ENCODE measurements at regions not wholly inside any gene's neighbourhood (a gene's known extent, or its start where the extent isn't known, plus 50 kb on each side); places are given as distances from the start of the nearest gene placed in this dataset.

GRCh38 chr4:14700544-14700943 is 301.7 kb upstream of the CPEB2 start:
- no peaks in the 10 kb centered on the region for H3K27me3 ChIP-seq (ENCODE audit: insufficient read depth)
- POLR2A ChIA-PET = no interaction called here
- H3K9me3 ChIP-seq = no peaks in the 10 kb centered on the region
- 20% methylated on average over 3 of the region's 3 CpGs for WGBS (ENCODE audit: low lambda C conversion rate)
- H3K4me2 ChIP-seq = no peak overlapping the region
- H3F3A ChIP-seq (replicated peaks; ENCODE audit: insufficient read depth) = no peaks in the 10 kb centered on the region
- no peak for DNase-seq
- no peak overlapping the region for H2AFZ ChIP-seq (ENCODE audit: low read depth)
- no peaks in the 10 kb centered on the region; a peak in 1 of 4 replicates for H3K4me1 ChIP-seq (ENCODE audit: control insufficient read depth in 1 of 2, insufficient read depth in 2 of 2, low read depth in 1 of 2, low read length in 1 of 2)
- no peaks in the 10 kb centered on the region for H3K36me3 ChIP-seq (replicated peaks in 1 of 2; ENCODE audit: control insufficient read depth in 1 of 2, insufficient read depth in 2 of 2, low read length in 1 of 2)
- CTCF ChIA-PET = no interaction called here
- TF ChIP-seq MXI1 (IDR thresholded peaks at IDR 0.05; ENCODE audit: low read depth, low read length) = no peak
- TF ChIP-seq RFX5 (IDR thresholded peaks at IDR 0.05; ENCODE audit: low read length) = no peak
- TF ChIP-seq NRF1 (IDR thresholded peaks at IDR 0.05; ENCODE audit: low read depth, low read length) = no peak
- no peak for TF ChIP-seq POLR2AphosphoS5 (IDR thresholded peaks at IDR 0.05; ENCODE audit: low read depth, low read length)
- TF ChIP-seq, protein P1, sequence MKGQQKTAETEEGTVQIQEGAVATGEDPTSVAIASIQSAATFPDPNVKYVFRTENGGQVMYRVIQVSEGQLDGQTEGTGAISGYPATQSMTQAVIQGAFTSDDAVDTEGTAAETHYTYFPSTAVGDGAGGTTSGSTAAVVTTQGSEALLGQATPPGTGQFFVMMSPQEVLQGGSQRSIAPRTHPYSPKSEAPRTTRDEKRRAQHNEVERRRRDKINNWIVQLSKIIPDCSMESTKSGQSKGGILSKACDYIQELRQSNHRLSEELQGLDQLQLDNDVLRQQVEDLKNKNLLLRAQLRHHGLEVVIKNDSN (IDR thresholded peaks at IDR 0.05; ENCODE audit: borderline replicate concordance, low read depth) = no peak
- TF ChIP-seq NFIC (IDR thresholded peaks at IDR 0.05; ENCODE audit: borderline replicate concordance) = no peak
- TF ChIP-seq USF2 (IDR thresholded peaks at IDR 0.05; ENCODE audit: borderline replicate concordance, low read depth, low read length) = no peak
- no peak for TF ChIP-seq RAD21 (IDR thresholded peaks at IDR 0.05; ENCODE audit: low read length)
- no peaks in the 10 kb centered on the region for H4K20me1 ChIP-seq (ENCODE audit: insufficient read depth)
- no peak overlapping the region for H3K4me3 ChIP-seq (ENCODE audit: low read depth in 2 of 2, low read length in 1 of 2)
- H3K79me2 ChIP-seq (ENCODE audit: insufficient read depth) = no peaks in the 10 kb centered on the region
- no peak overlapping the region for H3K9ac ChIP-seq
- no peak overlapping the region for H3K27ac ChIP-seq (ENCODE audit: low read depth in 2 of 2, low read length in 1 of 2)
- H3K9me2 ChIP-seq = no peaks in the 10 kb centered on the region

GRCh38 chr4:14701389-14701788 is 300.9 kb upstream of the CPEB2 start:
- ChIA-PET POLR2A (no interaction called here), CTCF (no interaction called here)
- DNase-seq = no peak
- H3K36me3 ChIP-seq (replicated peaks in 1 of 2; ENCODE audit: control insufficient read depth in 1 of 2, insufficient read depth in 2 of 2, low read length in 1 of 2) = no peaks in the 10 kb centered on the region
- H3K4me1 ChIP-seq (ENCODE audit: control insufficient read depth in 1 of 2, insufficient read depth in 2 of 2, low read depth in 1 of 2, low read length in 1 of 2) = no peaks in the 10 kb centered on the region; a peak in 1 of 4 replicates
- no peak overlapping the region for H3K9ac ChIP-seq
- TF ChIP-seq RAD21 (IDR thresholded peaks at IDR 0.05; ENCODE audit: low read length) (no peak), MXI1 (IDR thresholded peaks at IDR 0.05; ENCODE audit: low read depth, low read length) (no peak), USF2 (IDR thresholded peaks at IDR 0.05; ENCODE audit: borderline replicate concordance, low read depth, low read length) (no peak), GABPA (IDR thresholded peaks at IDR 0.05; ENCODE audit: low read depth) (no peak), SMC3 (IDR thresholded peaks at IDR 0.05; ENCODE audit: low read depth, low read length) (no peak), FOSL2 (IDR thresholded peaks at IDR 0.05; ENCODE audit: borderline replicate concordance, low read depth) (no peak), CHD2 (IDR thresholded peaks at IDR 0.05; ENCODE audit: low read length, partially characterized antibody) (no peak), TEAD4 (IDR thresholded peaks at IDR 0.05; ENCODE audit: borderline replicate concordance, insufficient read depth) (no peak), TAF1 (IDR thresholded peaks at IDR 0.05; ENCODE audit: borderline replicate concordance, low read depth, low read length) (no peak), RXRA (IDR thresholded peaks at IDR 0.05; ENCODE audit: borderline replicate concordance, low read depth) (no peak)
- TF ChIP-seq, protein P2, sequence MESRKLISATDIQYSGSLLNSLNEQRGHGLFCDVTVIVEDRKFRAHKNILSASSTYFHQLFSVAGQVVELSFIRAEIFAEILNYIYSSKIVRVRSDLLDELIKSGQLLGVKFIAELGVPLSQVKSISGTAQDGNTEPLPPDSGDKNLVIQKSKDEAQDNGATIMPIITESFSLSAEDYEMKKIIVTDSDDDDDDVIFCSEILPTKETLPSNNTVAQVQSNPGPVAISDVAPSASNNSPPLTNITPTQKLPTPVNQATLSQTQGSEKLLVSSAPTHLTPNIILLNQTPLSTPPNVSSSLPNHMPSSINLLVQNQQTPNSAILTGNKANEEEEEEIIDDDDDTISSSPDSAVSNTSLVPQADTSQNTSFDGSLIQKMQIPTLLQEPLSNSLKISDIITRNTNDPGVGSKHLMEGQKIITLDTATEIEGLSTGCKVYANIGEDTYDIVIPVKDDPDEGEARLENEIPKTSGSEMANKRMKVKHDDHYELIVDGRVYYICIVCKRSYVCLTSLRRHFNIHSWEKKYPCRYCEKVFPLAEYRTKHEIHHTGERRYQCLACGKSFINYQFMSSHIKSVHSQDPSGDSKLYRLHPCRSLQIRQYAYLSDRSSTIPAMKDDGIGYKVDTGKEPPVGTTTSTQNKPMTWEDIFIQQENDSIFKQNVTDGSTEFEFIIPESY (IDR thresholded peaks at IDR 0.05; ENCODE audit: borderline replicate concordance, low read depth) = no peak
- TF ChIP-seq, protein P1 (IDR thresholded peaks at IDR 0.05; ENCODE audit: borderline replicate concordance, low read depth) = no peak
- TF ChIP-seq, protein P3, sequence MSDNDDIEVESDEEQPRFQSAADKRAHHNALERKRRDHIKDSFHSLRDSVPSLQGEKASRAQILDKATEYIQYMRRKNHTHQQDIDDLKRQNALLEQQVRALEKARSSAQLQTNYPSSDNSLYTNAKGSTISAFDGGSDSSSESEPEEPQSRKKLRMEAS (IDR thresholded peaks at IDR 0.05; ENCODE audit: low read depth) = no peak
- no peak overlapping the region for H3K4me2 ChIP-seq
- no peaks in the 10 kb centered on the region for H3K9me2 ChIP-seq
- no peak overlapping the region for H2AFZ ChIP-seq (ENCODE audit: low read depth)
- 11% methylated on average over 2 of the region's 2 CpGs for WGBS (ENCODE audit: low lambda C conversion rate)
- H4K20me1 ChIP-seq (ENCODE audit: insufficient read depth) = no peaks in the 10 kb centered on the region
- no peaks in the 10 kb centered on the region for H3F3A ChIP-seq (replicated peaks; ENCODE audit: insufficient read depth)
- H3K27ac ChIP-seq (ENCODE audit: low read depth in 2 of 2, low read length in 1 of 2) = no peak overlapping the region
- no peaks in the 10 kb centered on the region for H3K9me3 ChIP-seq
- H3K27me3 ChIP-seq (ENCODE audit: insufficient read depth) = no peaks in the 10 kb centered on the region
- no peak overlapping the region for H3K4me3 ChIP-seq (ENCODE audit: low read depth in 2 of 2, low read length in 1 of 2)
- no peaks in the 10 kb centered on the region for H3K79me2 ChIP-seq (ENCODE audit: insufficient read depth)

All from SK-N-SH (cell line).